ENCODE measurements at regions not wholly inside any gene's neighbourhood (a gene's known extent, or its start where the extent isn't known, plus 50 kb on each side); places are given as distances from the start of the nearest gene placed in this dataset.

- Histone ChIP-seq H3K27me3 (ENCODE audit: insufficient read depth, low read length) (no peaks in the 10 kb centered on the region), H3K4me3 (ENCODE audit: low read depth, low read length, poor library complexity, severe bottlenecking) (no peak overlapping the region), H3K9ac (ENCODE audit: low read length) (no peak overlapping the region), H4K20me1 (ENCODE audit: insufficient read depth, low read length) (no peaks in the 10 kb centered on the region), H3K9me3 (ENCODE audit: low read length) (no peaks in the 10 kb centered on the region), H3K9me2 (ENCODE audit: low read depth, low read length) (no peaks in the 10 kb centered on the region), H3K79me2 (ENCODE audit: insufficient read depth, low read length) (no peaks in the 10 kb centered on the region), H3K27ac (ENCODE audit: low read depth, low read length, poor library complexity, severe bottlenecking) (no peak overlapping the region), H3K36me3 (ENCODE audit: insufficient read depth, low read length) (no peaks in the 10 kb centered on the region), H3F3A (ENCODE audit: insufficient read depth, low read length) (no peaks in the 10 kb centered on the region), H2AFZ (ENCODE audit: low read length) (no peak overlapping the region), H3K4me2 (ENCODE audit: low read length) (no peak overlapping the region), H3K4me1 (ENCODE audit: insufficient read depth, low read length, severe bottlenecking) (no peaks in the 10 kb centered on the region)
- TF ChIP-seq CTCF (IDR thresholded peaks at IDR 0.05; ENCODE audit: low read length) (no peak), EZH2 (IDR thresholded peaks at IDR 0.05; ENCODE audit: borderline replicate concordance, low read length) (no peak)
These were observed 648.2 kb upstream of the NEGR1 start for GRCh38 chr1:72930528-72930927.

GRCh38 chr1:72918940-72919339, 636.6 kb upstream of the NEGR1 start:
- Histone ChIP-seq H3F3A (ENCODE audit: insufficient read depth, low read length) (no peaks in the 10 kb centered on the region), H3K9ac (ENCODE audit: low read length) (no peak overlapping the region), H3K4me3 (ENCODE audit: low read depth, low read length, poor library complexity, severe bottlenecking) (no peak overlapping the region), H3K9me3 (ENCODE audit: low read length) (no peaks in the 10 kb centered on the region), H3K79me2 (ENCODE audit: insufficient read depth, low read length) (no peaks in the 10 kb centered on the region), H3K27me3 (ENCODE audit: insufficient read depth, low read length) (no peaks in the 10 kb centered on the region), H2AFZ (ENCODE audit: low read length) (no peak overlapping the region), H3K9me2 (ENCODE audit: low read depth, low read length) (no peaks in the 10 kb centered on the region), H4K20me1 (ENCODE audit: insufficient read depth, low read length) (no peaks in the 10 kb centered on the region), H3K4me1 (ENCODE audit: insufficient read depth, low read length, severe bottlenecking) (no peaks in the 10 kb centered on the region), H3K27ac (ENCODE audit: low read depth, low read length, poor library complexity, severe bottlenecking) (no peak overlapping the region), H3K4me2 (ENCODE audit: low read length) (no peak overlapping the region), H3K36me3 (ENCODE audit: insufficient read depth, low read length) (no peaks in the 10 kb centered on the region)
- TF ChIP-seq CTCF (IDR thresholded peaks at IDR 0.05; ENCODE audit: low read length) (no peak), EZH2 (IDR thresholded peaks at IDR 0.05; ENCODE audit: borderline replicate concordance, low read length) (no peak)

GRCh38 chr1:72917920-72918319, 635.6 kb upstream of the NEGR1 start:
- H2AFZ ChIP-seq (ENCODE audit: low read length), result no peak overlapping the region
- no peaks in the 10 kb centered on the region for H3K9me2 ChIP-seq (ENCODE audit: low read depth, low read length)
- H4K20me1 ChIP-seq (ENCODE audit: insufficient read depth, low read length), result no peaks in the 10 kb centered on the region
- no peak overlapping the region for H3K4me3 ChIP-seq (ENCODE audit: low read depth, low read length, poor library complexity, severe bottlenecking)
- TF ChIP-seq CTCF (IDR thresholded peaks at IDR 0.05; ENCODE audit: low read length), result no peak
- no peak for TF ChIP-seq EZH2 (IDR thresholded peaks at IDR 0.05; ENCODE audit: borderline replicate concordance, low read length)
- no peaks in the 10 kb centered on the region for H3F3A ChIP-seq (ENCODE audit: insufficient read depth, low read length)
- no peaks in the 10 kb centered on the region for H3K27me3 ChIP-seq (ENCODE audit: insufficient read depth, low read length)
- no peaks in the 10 kb centered on the region for H3K4me1 ChIP-seq (ENCODE audit: insufficient read depth, low read length, severe bottlenecking)
- H3K36me3 ChIP-seq (ENCODE audit: insufficient read depth, low read length), result no peaks in the 10 kb centered on the region
- H3K9me3 ChIP-seq (ENCODE audit: low read length), result no peaks in the 10 kb centered on the region
- no peak overlapping the region for H3K9ac ChIP-seq (ENCODE audit: low read length)
- H3K27ac ChIP-seq (ENCODE audit: low read depth, low read length, poor library complexity, severe bottlenecking), result no peak overlapping the region
- H3K79me2 ChIP-seq (ENCODE audit: insufficient read depth, low read length), result no peaks in the 10 kb centered on the region
- no peak overlapping the region for H3K4me2 ChIP-seq (ENCODE audit: low read length)

Measured in OCI-LY1 (cell line).